Fibroblast of the aortic adventitia (primary cell): ENCODE measurements at regions not wholly inside any gene's neighbourhood (a gene's known extent, or its start where the extent isn't known, plus 50 kb on each side); places are given as distances from the start of the nearest gene placed in this dataset.
"Not testable (repeated sequence)": the region's sequence is repeated elsewhere in the genome, so short reads cannot be mapped to it uniquely, and the experiment has no call there.

Experiments used
- DNase-seq: peaks from one replicate; pipeline ENCODE4 v3.0.0-alpha.2; 2010; ENCODE audit warnings: low read depth
- H3K4me3 ChIP-seq: 2 replicates; pipeline ENCODE4 v1.5.1; 2011; ENCODE audit warnings: low read depth, mild to moderate bottlenecking, control low read depth, low read length, moderate library complexity
- CTCF ChIP-seq: IDR thresholded peaks from 2 replicates; pipeline ENCODE4 v1.5.1; 2011; ENCODE audit warnings: mild to moderate bottlenecking, low read length, control low read depth, inconsistent platforms; ENCODE audit not compliant: insufficient read depth

GRCh38 chr7:142494021-142494420 lies 236.2 kb upstream of the PRSS58 start:
- TF ChIP-seq CTCF: no peak
- DNase-seq: no peak
- no peak overlapping the region for H3K4me3 ChIP-seq

GRCh38 chr7:142488842-142489241 lies 231.0 kb upstream of the PRSS58 start:
- no peak overlapping the region for H3K4me3 ChIP-seq
- no peak for TF ChIP-seq CTCF

GRCh38 chr7:142488036-142488633 lies 230.3 kb upstream of the PRSS58 start:
- TF ChIP-seq CTCF: no peak
- no peak overlapping the region for H3K4me3 ChIP-seq
- no peak for DNase-seq

More at GRCh38 chr7:142488842-142489241, 231.0 kb upstream of the PRSS58 start:
- DNase-seq: no peak

GRCh38 chr7:142487565-142487964 lies 229.7 kb upstream of the PRSS58 start:
- DNase-seq, H3K4me3 ChIP-seq: not testable (repeated sequence)

- no peak for TF ChIP-seq CTCF
- no peak for DNase-seq
- no peak overlapping the region for H3K4me3 ChIP-seq
Measured at GRCh38 chr7:142487124-142487523, 229.3 kb upstream of the PRSS58 start.

GRCh38 chr7:142485617-142486226 lies 227.9 kb upstream of the PRSS58 start:
- peak; percentile 56 for TF ChIP-seq CTCF
- DNase-seq: no peak

GRCh38 chr7:142483659-142484317 lies 225.9 kb upstream of the PRSS58 start:
- TF ChIP-seq CTCF: no peak
- DNase-seq: no peak
- no peak overlapping the region for H3K4me3 ChIP-seq

More at GRCh38 chr7:142485617-142486226, 227.9 kb upstream of the PRSS58 start:
- no peak overlapping the region for H3K4me3 ChIP-seq
